ENCODE measurements at regions not wholly inside any gene's neighbourhood (a gene's known extent, or its start where the extent isn't known, plus 50 kb on each side); places are given as distances from the start of the nearest gene placed in this dataset.

- TF ChIP-seq, protein P1, sequence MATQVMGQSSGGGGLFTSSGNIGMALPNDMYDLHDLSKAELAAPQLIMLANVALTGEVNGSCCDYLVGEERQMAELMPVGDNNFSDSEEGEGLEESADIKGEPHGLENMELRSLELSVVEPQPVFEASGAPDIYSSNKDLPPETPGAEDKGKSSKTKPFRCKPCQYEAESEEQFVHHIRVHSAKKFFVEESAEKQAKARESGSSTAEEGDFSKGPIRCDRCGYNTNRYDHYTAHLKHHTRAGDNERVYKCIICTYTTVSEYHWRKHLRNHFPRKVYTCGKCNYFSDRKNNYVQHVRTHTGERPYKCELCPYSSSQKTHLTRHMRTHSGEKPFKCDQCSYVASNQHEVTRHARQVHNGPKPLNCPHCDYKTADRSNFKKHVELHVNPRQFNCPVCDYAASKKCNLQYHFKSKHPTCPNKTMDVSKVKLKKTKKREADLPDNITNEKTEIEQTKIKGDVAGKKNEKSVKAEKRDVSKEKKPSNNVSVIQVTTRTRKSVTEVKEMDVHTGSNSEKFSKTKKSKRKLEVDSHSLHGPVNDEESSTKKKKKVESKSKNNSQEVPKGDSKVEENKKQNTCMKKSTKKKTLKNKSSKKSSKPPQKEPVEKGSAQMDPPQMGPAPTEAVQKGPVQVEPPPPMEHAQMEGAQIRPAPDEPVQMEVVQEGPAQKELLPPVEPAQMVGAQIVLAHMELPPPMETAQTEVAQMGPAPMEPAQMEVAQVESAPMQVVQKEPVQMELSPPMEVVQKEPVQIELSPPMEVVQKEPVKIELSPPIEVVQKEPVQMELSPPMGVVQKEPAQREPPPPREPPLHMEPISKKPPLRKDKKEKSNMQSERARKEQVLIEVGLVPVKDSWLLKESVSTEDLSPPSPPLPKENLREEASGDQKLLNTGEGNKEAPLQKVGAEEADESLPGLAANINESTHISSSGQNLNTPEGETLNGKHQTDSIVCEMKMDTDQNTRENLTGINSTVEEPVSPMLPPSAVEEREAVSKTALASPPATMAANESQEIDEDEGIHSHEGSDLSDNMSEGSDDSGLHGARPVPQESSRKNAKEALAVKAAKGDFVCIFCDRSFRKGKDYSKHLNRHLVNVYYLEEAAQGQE (IDR thresholded peaks at IDR 0.05; ENCODE audit: borderline replicate concordance), result no peak
- TF ChIP-seq, protein P1 (CRISPR knock-in tag; IDR thresholded peaks at IDR 0.05; ENCODE audit: low read depth), result no peak
- peak; percentile 67 for TF ChIP-seq DPF2 (IDR thresholded peaks at IDR 0.05)
- TF ChIP-seq KLF1 (tag; IDR thresholded peaks at IDR 0.05), result no peak
- TF ChIP-seq EP400 (IDR thresholded peaks at IDR 0.05), result no peak
- no peak for TF ChIP-seq POLR2AphosphoS2 (IDR thresholded peaks at IDR 0.05; ENCODE audit: low read length)
- no peak for TF ChIP-seq PCBP2 (IDR thresholded peaks at IDR 0.05; ENCODE audit: low read depth, low read length, poor library complexity, severe bottlenecking)
- peak; percentile 54; the same call in 1 of the 2 replicates for TF ChIP-seq SMARCA4 (IDR thresholded peaks at IDR 0.05)
- no peak for TF ChIP-seq RBM39 (optimal IDR thresholded peaks at IDR 0.05; ENCODE audit: low read depth, low read length)
- TF ChIP-seq TBP (optimal IDR thresholded peaks at IDR 0.05; ENCODE audit: low read depth, low read length), result no peak
- TF ChIP-seq ZNF57 (CRISPR knock-in tag; IDR thresholded peaks at IDR 0.05), result no peak
- no peak for TF ChIP-seq IRF9 (tag; IDR thresholded peaks at IDR 0.05)
- TF ChIP-seq NR3C1 (CRISPR knock-in tag; IDR thresholded peaks at IDR 0.05), result no peak
- TF ChIP-seq EZH2 (IDR thresholded peaks at IDR 0.05; ENCODE audit: borderline replicate concordance, low read depth, low read length), result no peak
- no peak for TF ChIP-seq EWSR1 (IDR thresholded peaks at IDR 0.05; ENCODE audit: borderline replicate concordance, low read depth, partially characterized antibody)
- TF ChIP-seq ZNF609 (CRISPR knock-in tag; IDR thresholded peaks at IDR 0.05; ENCODE audit: borderline replicate concordance), result no peak
- no peak for TF ChIP-seq KAT7 (CRISPR knock-in tag; IDR thresholded peaks at IDR 0.05; ENCODE audit: borderline replicate concordance)
Observed at GRCh38 chrX:138945219-138945618, 233.7 kb upstream of the FGF13 start (continued).
